Myocyte (in vitro differentiated cells): ENCODE measurements at regions not wholly inside any gene's neighbourhood (a gene's known extent, or its start where the extent isn't known, plus 50 kb on each side); places are given as distances from the start of the nearest gene placed in this dataset.
A peak's percentile ranks its signal among the peaks of the same experiment; 100 is the strongest.

Experiments used
- DNase-seq: peaks from one replicate; pipeline ENCODE4 v3.0.0-alpha.2; 2012; ENCODE audit warnings: low read depth

DNA sequence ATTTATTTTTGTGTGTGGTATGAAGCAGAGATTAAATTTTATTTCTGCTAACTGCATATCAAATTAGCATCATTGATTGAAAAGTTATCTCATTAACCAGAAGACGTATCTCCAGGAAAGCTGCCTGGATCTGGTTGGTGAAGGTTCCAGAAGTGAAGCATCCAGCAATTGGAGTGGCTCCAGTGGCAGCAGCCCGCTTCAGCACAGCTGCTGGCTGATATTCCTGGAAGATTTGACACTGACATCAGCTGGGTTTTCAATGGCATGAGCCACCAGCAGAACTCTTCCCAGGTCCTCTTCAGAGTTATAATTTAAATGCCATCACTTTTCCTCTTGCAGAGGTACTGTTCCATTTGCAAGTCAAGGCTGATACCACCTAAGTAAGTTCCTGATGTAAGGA is 363.5 kb downstream of the BCKDHB start:
- peak; percentile 74 for DNase-seq

DNA sequence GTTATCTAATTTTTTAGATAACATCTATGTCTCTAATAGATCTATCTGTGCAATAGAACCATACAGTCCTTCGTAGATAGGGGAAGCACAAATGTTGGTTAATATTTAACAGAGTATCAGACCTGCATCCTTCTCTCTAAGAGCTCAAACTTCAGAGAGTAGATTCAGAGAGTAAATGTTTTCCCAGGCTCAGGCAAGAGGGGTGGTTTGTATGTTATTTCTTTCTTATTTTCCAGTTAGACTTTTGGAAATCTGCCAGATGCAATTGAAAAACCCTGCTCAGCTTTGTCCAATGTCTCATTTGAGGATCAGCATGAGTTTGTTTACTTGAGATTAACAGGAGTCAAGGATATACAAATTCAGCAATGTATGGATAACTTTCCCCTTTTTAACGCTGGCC is 361.9 kb downstream of the BCKDHB start:
- peak; percentile 26 for DNase-seq

DNA sequence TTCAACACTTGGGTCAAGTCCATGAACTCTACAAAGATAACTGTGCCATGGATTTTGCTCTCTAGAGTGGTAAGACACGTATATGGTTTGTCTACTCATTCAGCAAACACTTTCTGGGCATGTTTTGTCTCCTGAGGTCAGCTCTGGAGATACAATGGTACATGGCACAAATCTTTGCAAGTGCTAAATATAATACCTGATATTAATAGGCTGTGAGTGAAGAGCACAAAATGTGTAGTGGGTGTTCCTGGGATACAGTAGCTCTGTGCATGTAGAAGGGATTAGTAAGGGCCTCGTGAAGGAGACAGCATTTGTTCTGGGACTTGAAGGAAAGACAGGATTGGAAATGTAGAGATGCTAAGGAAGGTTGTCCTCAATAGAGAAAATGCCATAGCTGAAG is 360.9 kb downstream of the BCKDHB start:
- DNase-seq: peak; percentile 49

DNA sequence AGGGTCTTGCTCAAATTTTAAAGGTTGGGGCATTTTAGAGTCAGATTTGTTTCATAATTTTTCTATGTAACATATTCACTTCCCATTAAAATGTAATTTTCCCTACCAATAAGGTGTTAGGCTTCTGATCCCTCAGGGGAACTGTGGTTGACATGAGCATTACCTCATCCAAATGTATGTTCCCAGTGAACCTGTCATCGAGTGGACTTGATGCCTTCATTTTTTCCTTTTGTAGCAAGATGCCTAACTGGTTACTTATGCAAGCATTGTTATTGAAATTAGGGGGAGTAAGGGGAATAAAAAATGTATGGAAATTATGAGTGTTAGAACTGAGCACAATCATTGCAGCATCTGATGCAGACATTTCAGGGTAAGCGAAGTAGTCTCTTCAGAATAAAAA is 360.5 kb downstream of the BCKDHB start:
- DNase-seq: no peak

DNA sequence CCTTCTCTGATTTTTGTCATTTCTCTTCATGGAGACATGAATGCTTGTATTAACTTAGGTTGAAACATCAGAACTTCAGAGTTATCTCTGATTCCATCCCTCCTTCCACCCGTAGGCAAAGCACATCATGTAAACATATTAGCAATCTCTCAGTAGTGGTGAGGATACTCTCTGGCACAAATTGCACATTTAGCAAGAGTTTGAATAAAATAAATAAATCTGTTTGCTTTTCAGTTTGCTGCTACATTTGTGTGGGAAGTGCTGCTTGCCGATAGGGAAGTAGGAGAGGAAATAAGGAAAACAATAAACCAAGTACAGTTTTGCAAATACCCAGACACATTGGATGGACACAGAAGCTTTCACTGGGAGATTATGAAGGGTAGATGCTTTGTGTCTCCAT is 359.0 kb downstream of the BCKDHB start:
- DNase-seq: no peak

DNA sequence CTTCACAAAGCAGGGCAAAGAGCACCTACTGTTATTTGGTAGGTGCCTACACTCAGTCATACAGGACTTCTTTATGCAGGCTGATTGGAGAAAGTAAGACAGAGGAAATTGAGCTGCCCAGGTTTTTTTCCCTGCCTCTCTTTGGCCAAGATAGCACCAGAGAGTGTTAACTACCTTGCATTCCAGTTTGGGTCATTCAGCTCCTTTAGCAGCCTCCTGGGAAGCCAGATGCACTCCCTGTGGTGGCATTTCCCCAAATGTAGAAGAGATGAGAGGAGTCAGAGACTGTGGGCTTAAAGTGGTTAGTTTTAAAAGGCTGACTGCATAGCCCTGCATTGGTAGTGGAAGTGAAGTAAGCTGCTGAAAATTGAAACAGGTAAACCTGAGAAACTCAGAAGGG is 358.4 kb downstream of the BCKDHB start:
- no peak for DNase-seq

DNA sequence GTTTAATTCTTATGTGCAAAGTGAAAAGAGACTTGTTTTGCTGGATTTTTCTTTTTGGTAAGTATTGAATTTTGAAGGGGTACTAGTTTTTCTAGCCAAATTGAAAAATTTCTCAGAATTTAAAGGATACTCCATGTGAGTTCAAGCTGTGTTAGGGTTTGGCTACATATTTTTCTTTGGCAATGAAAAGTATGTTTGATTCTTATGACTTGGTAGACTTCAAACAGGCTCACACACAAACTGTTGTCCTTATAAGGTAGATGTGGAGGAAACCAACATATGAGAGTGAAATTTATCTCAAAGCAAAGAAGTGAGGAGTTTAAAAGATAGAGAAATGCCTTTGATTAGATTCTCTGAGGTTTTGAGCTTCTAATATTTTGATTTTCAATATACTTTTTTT is 356.7 kb downstream of the BCKDHB start:
- DNase-seq: no peak

DNA sequence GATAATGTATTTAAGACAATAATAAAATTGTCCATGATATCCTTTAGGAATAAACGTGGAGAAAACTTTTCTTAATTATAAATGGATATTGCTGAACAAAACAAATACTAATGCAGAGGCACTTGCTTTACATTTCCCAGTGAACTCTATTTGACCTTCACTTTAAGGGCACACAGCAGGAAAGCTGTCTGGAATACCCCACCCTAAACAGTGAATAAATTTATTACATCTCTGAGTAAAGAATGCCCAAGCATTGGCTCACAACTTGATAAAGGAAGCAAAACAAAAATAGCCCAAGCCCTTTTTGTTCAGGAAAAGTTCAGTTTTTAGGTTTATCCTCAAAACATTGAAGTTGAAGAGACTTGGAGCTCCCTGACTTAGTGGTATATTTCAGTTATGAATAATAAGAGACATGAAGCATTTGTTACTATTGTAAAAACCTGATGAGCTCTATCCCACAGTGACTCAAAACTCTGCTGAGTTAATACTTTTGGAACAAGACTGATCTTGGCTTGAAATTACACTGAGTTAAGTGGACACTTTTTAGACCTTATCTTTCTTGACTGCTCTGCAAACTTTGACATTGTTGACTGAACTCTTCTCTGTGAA is 353.9 kb downstream of the BCKDHB start:
- DNase-seq: no peak

DNA sequence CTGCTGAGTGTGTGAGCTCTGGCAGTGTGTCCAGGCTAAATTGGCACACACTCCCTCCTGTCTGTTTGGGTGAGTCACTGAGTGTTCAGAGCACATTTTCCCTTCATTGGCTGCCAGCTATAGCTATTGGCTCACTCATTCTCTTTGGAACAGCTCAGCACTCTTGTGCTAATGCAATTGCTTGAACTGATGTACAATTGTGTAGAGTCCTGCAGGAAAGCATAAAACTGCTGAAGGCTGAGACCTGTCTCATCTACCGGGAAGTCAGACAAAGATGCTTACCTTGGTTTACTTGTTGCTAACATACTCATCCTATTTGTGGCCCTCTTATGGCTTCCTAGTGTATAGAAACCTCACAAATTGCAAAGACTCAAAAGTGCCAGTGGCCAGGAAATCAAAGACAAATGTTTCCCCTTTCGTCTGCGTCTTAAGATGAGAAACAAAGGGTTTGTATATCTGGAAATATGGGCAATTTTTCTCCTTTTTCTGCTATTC is 351.0 kb downstream of the BCKDHB start:
- peak; percentile 73 for DNase-seq

DNA sequence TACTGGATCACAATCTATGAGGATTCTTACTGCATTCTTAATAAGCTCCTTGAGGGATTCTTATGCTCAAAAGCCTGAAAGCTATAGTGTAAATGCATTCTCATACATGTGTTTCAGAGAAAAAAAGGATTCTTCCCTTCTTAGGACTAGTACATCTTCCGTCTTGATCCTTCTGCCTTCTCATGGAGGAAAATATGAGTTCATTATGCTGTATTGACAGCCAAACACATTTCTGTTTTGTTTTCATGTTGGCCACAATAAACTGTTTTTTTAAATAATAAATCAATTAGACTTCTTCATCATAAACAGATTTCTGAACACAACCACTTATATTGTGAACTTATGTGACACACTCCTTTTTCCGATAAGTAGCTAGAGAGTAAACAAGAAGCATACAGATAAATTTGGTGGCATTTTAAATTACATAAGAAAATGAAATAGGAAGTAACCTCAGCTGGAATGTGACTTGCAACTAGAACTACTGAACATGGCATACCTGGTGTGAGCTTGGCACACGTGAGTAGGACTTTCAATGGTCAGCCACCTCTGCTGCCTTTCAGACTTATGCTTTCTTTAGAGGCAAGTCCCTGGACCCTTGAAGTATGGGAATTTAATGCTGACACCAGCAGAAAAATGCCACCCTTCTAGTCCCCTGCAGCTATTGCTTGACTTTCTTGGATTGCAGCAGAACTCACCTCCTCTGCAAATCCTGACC is 350.4 kb downstream of the BCKDHB start:
- DNase-seq: no peak

DNA sequence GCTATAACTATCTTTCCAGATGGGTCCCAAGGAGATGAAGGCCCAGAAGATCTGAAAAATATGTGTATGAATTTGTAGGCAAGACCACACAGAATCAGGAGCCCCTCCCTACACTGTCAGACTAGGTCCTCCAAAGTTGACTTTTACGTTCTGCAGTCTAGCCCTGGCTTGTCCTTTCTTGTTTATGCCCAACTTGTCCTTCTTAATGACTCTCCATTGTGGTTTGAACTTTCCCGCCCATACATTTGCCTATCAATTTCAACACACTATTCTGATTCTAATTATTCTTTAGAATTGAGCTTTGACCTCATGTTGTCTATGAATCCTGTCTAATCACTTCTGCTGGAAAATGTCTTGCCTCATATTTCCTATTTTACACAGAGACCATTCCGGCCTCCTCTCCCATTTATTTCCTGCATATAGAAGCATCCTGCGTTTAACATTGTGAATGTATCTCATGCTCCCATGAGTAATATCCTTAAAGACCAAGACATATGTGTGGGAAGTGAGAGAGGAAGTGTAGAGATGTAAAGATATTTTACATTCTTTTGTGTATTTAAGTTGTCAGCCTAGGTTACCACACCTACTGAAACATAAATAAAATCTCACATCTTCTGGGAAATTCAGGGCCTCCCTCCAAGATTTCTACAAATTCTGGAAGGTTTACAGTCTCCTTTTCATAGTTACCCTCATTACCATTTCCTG is 348.3 kb downstream of the BCKDHB start:
- no peak for DNase-seq

DNA sequence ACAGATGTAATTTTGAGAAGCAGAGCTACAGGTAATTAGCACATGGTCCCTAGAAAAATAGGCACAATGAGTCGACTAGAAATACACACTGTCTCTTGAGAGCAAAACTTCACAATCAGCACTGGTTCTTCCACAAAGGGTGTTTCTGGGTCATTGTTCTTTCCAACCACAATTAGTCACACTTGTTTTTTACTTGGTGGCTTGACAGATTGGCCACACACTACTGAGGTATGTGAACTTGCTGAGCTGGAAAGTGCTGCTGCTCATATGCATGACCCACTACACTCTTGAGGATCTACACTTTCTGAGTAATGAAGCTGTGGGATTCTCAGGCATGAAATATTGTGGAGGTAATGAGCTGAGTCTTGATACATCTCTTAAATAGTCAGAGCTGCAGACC is 347.7 kb downstream of the BCKDHB start:
- peak; percentile 77 for DNase-seq

DNA sequence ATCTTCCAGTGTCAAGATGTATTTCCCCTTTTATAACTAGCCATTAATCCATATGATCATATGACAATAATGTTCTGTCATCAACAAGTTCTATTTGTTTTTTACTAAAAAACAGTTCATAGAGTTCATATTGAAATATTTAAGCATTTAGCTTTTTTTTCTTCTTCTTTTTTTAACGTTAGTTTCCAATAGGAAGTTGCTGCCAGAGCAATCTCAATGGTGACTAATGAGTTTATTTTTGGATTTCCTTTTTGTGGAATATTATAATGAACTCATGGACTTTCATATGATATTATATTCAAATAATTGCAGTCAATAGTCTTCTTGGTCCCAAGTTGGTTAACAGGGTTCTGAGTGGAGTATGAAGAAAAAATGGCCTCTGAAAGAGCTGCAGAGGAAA is 343.3 kb downstream of the BCKDHB start:
- no peak for DNase-seq

DNA sequence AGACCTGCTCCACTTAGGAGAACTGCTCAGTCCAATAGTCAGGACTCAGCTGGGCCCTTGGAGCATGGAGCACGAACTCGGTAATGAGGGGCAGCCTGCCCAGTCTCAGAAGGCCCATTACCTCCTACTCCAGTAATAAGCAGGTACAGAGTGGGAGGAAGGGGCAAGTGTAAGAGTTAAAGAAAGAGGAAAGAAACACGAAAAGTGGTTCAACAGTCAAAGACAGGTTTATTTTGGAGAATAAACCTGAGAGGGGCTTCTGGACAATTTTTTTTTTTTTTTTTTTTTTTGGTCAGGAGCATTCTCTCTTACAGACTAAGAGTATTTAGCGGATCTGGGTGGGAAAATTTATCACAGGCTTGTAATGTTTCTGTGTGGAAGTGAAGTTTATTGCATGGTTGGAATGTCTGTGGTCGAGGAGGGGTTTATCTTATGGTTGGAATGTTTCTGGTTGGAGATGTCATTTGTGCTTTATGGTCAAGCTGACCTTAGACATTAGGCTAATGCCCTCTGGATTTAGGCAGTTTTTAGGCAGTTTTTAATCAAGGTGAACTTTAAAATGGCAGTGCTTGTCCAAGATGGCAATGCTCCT is 340.1 kb downstream of the BCKDHB start:
- no peak for DNase-seq

DNA sequence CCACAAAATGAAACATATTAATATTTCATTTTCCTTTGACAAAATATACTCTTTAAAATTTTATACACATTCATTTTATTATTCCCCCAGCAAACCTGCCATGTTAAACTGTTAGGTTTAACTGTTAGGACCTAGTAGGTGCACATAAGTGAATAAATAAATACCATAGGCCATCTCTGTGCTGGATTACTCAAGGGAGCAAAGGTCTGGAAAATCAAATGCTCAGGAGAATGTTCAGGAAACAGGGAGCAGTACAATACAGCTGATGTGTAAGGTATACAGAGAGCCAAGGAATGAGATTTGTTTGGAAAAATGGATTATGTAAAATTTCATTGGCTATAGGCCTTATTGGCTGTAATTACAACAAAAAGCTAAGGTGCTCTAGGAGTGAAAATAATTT is 339.3 kb downstream of the BCKDHB start:
- no peak for DNase-seq

DNA sequence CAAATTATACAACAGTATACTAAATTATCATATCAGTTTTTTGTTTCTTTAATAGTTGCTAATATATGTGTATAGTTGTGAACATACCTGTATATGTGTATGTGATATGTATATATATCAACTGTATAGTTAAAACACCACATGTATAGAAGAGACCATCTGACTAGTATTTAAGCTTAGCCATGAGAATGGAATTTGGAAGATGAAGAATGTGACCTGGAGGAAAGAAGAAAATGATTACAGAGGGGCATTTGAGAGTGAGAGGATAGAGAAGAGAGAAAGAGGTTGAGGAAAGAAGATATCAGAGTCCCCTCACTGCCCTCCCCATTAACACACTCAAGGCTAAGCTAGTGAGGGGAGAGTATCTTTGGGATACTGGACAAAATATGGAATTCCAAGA is 335.9 kb downstream of the BCKDHB start:
- no peak for DNase-seq

DNA sequence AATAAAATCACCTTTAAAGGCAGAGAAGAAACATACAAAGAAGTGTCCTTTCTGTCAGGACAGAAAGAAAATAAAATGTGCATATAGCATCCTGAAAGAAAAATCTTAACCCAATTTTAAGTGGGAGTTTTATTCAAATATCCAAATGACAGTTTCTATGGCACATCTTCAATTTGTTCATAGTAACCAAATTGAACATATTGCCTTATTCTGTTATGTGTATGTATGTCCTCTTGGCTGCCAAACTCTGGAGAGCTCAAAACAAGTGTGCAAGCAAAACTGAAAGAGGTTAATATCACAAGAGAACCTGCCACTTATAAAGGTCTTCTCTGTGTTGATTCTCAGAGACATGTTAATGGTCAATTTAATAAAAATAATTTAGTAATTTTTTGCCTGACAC is 334.7 kb downstream of the BCKDHB start:
- DNase-seq: no peak

DNA sequence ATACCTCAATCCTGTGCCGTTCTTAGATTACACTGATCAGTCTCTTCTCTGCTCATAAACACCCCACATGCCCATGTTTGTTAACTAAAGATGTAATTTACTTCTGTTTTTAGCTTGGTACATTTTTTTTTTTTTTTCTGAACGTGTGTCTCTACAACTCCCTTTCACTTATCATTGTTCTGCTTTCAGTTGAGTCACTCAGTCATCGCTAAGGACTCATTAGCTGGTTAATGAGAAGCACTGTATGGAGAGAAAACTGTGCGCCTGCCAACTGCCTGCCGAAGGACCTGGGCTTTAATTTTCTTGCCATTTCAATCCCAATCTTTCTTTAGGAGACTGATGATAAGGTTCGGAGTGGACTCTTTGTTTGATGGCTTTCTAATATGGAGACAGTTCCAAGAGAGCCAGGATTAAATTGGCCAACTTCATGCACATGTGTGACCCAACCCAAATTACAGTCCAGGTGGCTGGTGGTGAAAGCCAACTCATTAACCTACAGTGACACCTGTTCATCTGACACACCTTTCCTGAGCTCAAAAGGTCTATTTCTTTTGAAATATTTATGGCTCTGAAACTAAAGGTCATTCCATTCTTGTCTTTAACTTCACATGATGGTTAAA is 334.1 kb downstream of the BCKDHB start:
- no peak for DNase-seq

DNA sequence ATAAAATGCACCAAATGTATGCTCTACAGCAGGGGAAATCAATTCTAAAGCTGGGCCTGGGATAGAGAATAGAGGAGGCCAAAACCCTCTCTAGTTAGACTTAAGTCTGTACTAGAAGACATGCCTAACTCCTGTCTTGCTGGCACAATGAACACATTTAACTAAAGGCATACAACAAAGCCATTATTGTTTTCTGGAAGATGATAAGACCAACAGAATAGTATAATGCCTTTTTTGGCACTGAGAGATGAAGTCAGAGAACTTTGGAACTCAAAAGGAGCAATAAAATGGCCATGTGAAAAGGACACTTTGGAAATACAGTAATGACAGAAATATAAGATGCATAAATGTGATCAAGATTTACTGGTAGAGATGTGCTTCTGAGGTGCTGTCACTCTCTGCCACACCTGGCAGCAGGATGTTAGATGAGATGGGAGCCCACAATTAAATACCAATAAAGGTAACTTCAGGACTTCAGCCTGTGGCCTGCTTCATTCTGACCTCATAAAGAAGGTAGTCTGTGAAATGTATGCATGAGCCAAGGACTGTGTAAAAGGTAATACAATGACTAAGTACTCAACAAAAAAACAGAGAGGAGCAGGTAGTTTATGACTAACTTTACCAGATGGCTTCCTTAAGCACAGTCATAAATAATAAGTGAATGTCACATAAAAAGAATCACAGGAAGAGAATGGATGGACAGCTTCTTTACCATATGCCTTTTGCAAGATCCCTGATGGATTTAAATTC is 333.4 kb downstream of the BCKDHB start:
- no peak for DNase-seq

DNA sequence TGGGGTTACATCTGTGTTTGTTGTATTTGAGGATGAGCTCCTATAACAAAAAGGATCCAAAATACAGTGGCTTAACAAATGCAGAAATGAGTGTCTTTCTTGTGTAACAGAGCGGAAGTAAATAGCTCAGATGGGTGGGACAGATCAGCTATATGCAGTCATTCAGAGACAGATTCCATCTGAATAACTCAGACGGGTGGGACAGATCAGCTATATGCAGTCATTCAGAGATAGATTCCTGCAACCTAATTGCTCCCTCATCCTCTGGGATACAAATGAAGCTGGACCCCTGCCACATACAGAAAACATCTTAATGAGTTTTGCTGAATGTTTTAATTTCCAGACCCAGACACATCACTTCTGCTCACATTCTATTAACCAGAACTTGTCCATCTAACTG is 332.3 kb downstream of the BCKDHB start:
- peak; percentile 38 for DNase-seq

DNA sequence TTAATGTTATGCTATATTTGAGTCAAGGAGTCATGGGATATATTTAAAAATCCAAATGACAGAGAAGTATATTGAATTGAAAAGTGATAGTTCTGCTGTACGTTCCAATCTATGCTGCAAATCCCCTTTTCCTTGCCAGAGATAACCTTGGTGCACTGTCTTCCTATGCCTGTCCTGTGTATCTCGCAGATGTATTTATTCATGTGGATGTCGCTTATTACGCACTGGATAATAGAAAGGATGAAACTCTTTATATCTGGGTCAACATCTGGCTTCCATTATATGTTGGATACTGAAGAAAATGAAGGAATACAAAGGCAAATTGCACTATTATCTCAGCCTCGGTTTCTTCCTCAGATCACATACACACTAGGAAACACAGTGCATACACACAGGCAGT is 331.3 kb downstream of the BCKDHB start:
- DNase-seq: no peak
